GM19099 (cell line): ENCODE measurements at regions not wholly inside any gene's neighbourhood (a gene's known extent, or its start where the extent isn't known, plus 50 kb on each side); places are given as distances from the start of the nearest gene placed in this dataset.

ENCODE experiments used
- POLR2A ChIP-seq: IDR thresholded peaks from 3 replicates; pipeline ENCODE4 v1.6.1; 2011; ENCODE audit warnings: low read depth; ENCODE audit not compliant: insufficient read length; ENCODE audit errors: extremely low read depth

GRCh38 chr3:182390421-182390820, 402.9 kb upstream of the ATP11B start:
- no peak for TF ChIP-seq POLR2A

- TF ChIP-seq POLR2A, result no peak
Measured at GRCh38 chr3:182392182-182392937, 400.9 kb upstream of the ATP11B start.

- no peak for TF ChIP-seq POLR2A
Measured at GRCh38 chr3:182393151-182393550, 400.2 kb upstream of the ATP11B start.

GRCh38 chr3:182393830-182394367, 399.4 kb upstream of the ATP11B start:
- no peak for TF ChIP-seq POLR2A

GRCh38 chr3:182397164-182397563, 396.1 kb upstream of the ATP11B start:
- no peak for TF ChIP-seq POLR2A

- TF ChIP-seq POLR2A, result no peak
Measured at GRCh38 chr3:182399978-182400737, 393.1 kb upstream of the ATP11B start.

- TF ChIP-seq POLR2A, result no peak
Measured at GRCh38 chr3:182400838-182401237, 392.5 kb upstream of the ATP11B start.

- TF ChIP-seq POLR2A, result no peak
Measured at GRCh38 chr3:182404031-182404430, 389.3 kb upstream of the ATP11B start.

- no peak for TF ChIP-seq POLR2A
Measured at GRCh38 chr3:182405759-182406158, 387.5 kb upstream of the ATP11B start.

- no peak for TF ChIP-seq POLR2A
Measured at GRCh38 chr3:182406786-182407185, 386.5 kb upstream of the ATP11B start.

GRCh38 chr3:182410051-182410450, 383.3 kb upstream of the ATP11B start:
- no peak for TF ChIP-seq POLR2A

- TF ChIP-seq POLR2A, result no peak
Measured at GRCh38 chr3:182412066-182412465, 381.2 kb upstream of the ATP11B start.

GRCh38 chr3:182413061-182413460, 380.2 kb upstream of the ATP11B start:
- no peak for TF ChIP-seq POLR2A

- no peak for TF ChIP-seq POLR2A
Measured at GRCh38 chr3:182413682-182414081, 379.6 kb upstream of the ATP11B start.

- no peak for TF ChIP-seq POLR2A
Measured at GRCh38 chr3:182414586-182414985, 378.7 kb upstream of the ATP11B start.

- TF ChIP-seq POLR2A, result no peak
Measured at GRCh38 chr3:182420741-182421140, 372.6 kb upstream of the ATP11B start.
